ENCODE measurements at regions not wholly inside any gene's neighbourhood (a gene's known extent, or its start where the extent isn't known, plus 50 kb on each side); places are given as distances from the start of the nearest gene placed in this dataset.

GRCh38 chr10:2927958-2928840, 139.1 kb upstream of the PFKP start:
- no peak for DNase-seq (ENCODE audit: low spot score in 2 of 2)

GRCh38 chr10:2926918-2927660, 140.3 kb upstream of the PFKP start:
- Histone ChIP-seq H3K27ac (no peak overlapping the region), H3K9me3 (no peaks in the 10 kb centered on the region), H3K27me3 (peaks cover 18% of the 10 kb centered on the region), H3K36me3 (no peaks in the 10 kb centered on the region), H3K4me3 (no peak overlapping the region), H3K4me1 (no peaks in the 10 kb centered on the region)
- DNase-seq (ENCODE audit: low spot score in 2 of 2) = no peak
- WGBS = 60% methylated on average over 9 of the region's 9 CpGs
- TF ChIP-seq, protein P1, sequence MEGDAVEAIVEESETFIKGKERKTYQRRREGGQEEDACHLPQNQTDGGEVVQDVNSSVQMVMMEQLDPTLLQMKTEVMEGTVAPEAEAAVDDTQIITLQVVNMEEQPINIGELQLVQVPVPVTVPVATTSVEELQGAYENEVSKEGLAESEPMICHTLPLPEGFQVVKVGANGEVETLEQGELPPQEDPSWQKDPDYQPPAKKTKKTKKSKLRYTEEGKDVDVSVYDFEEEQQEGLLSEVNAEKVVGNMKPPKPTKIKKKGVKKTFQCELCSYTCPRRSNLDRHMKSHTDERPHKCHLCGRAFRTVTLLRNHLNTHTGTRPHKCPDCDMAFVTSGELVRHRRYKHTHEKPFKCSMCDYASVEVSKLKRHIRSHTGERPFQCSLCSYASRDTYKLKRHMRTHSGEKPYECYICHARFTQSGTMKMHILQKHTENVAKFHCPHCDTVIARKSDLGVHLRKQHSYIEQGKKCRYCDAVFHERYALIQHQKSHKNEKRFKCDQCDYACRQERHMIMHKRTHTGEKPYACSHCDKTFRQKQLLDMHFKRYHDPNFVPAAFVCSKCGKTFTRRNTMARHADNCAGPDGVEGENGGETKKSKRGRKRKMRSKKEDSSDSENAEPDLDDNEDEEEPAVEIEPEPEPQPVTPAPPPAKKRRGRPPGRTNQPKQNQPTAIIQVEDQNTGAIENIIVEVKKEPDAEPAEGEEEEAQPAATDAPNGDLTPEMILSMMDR (IDR thresholded peaks at IDR 0.05) = no peak

More at GRCh38 chr10:2927958-2928840, 139.1 kb upstream of the PFKP start:
- no peak overlapping the region for H3K4me3 ChIP-seq
- H3K27ac ChIP-seq = no peak overlapping the region
- WGBS = 42% methylated on average over 15 of the region's 15 CpGs
- no peak for TF ChIP-seq POLR2AphosphoS5 (IDR thresholded peaks at IDR 0.05)
- TF ChIP-seq, protein P1 (IDR thresholded peaks at IDR 0.05) = peak; percentile 15 to 51
- no peak for TF ChIP-seq POLR2A (IDR thresholded peaks at IDR 0.05)
- H3K27me3 ChIP-seq = peaks cover 18% of the 10 kb centered on the region
- no peaks in the 10 kb centered on the region for H3K36me3 ChIP-seq
- no peaks in the 10 kb centered on the region for H3K4me1 ChIP-seq
- no peaks in the 10 kb centered on the region for H3K9me3 ChIP-seq

- DNase-seq (ENCODE audit: low spot score in 2 of 2) = no peak
- no peak for TF ChIP-seq POLR2A (IDR thresholded peaks at IDR 0.05)
- TF ChIP-seq, protein P1 (IDR thresholded peaks at IDR 0.05) = no peak
- TF ChIP-seq POLR2AphosphoS5 (IDR thresholded peaks at IDR 0.05) = no peak
- TF ChIP-seq EP300 (IDR thresholded peaks at IDR 0.05) = no peak
- no peak overlapping the region for H3K27ac ChIP-seq
- no peak overlapping the region for H3K4me3 ChIP-seq
- peaks cover 24% of the 10 kb centered on the region for H3K27me3 ChIP-seq
- whole genome bisulfite sequencing = 38% methylated on average over 7 of the region's 7 CpGs
- no peaks in the 10 kb centered on the region for H3K9me3 ChIP-seq
- H3K4me1 ChIP-seq = no peaks in the 10 kb centered on the region
- no peaks in the 10 kb centered on the region for H3K36me3 ChIP-seq
Observed at GRCh38 chr10:2925631-2926030, 141.7 kb upstream of the PFKP start.

- Histone ChIP-seq H3K27ac (no peak overlapping the region), H3K4me3 (no peak overlapping the region), H3K27me3 (peaks cover 23% of the 10 kb centered on the region), H3K9me3 (no peaks in the 10 kb centered on the region), H3K4me1 (no peaks in the 10 kb centered on the region), H3K36me3 (no peaks in the 10 kb centered on the region)
- no peak for DNase-seq (ENCODE audit: low spot score in 2 of 2)
- WGBS = 75% methylated on average over 10 of the region's 10 CpGs
- TF ChIP-seq POLR2AphosphoS5 (IDR thresholded peaks at IDR 0.05) = no peak
- TF ChIP-seq EP300 (IDR thresholded peaks at IDR 0.05) = no peak
Observed at GRCh38 chr10:2924431-2924830, 142.9 kb upstream of the PFKP start.

- WGBS = 79% methylated on average over 25 of the region's 26 CpGs
- H3K4me3 ChIP-seq = no peak overlapping the region
- no peaks in the 10 kb centered on the region for H3K9me3 ChIP-seq
- TF ChIP-seq, protein P1 (IDR thresholded peaks at IDR 0.05) = no peak
- TF ChIP-seq POLR2AphosphoS5 (IDR thresholded peaks at IDR 0.05) (no peak), POLR2A (IDR thresholded peaks at IDR 0.05) (no peak), EP300 (IDR thresholded peaks at IDR 0.05) (no peak)
- H3K27me3 ChIP-seq = peaks cover 17% of the 10 kb centered on the region
- H3K36me3 ChIP-seq = no peaks in the 10 kb centered on the region
- DNase-seq (ENCODE audit: low spot score in 2 of 2) = no peak
- no peaks in the 10 kb centered on the region for H3K4me1 ChIP-seq
- no peak overlapping the region for H3K27ac ChIP-seq
Observed at GRCh38 chr10:2921956-2922680, 145.2 kb upstream of the PFKP start.

Data from suprapubic skin (tissue), 4 donors.